Psoas muscle (tissue), 7 donors: ENCODE measurements at regions not wholly inside any gene's neighbourhood (a gene's known extent, or its start where the extent isn't known, plus 50 kb on each side); places are given as distances from the start of the nearest gene placed in this dataset.

ENCODE experiments used
- ATAC-seq, 4 donors: fragments of 200-7000 bp; cut with Tn5 transposase; one replicate each; pipeline ENCODE4 v1.9.1; 2020; ENCODE audit warnings: moderate library complexity in 3 of 4, mild to moderate bottlenecking in 2 of 4
- DNase-seq, 2 donors: peaks; one replicate each; pipeline ENCODE4 v3.0.0-alpha.2; 2020
- H3K27ac ChIP-seq: fragments of 200-600 bp; one replicate; pipeline ENCODE4 v1.8.0; 2022
- H3K27me3 ChIP-seq, 3 donors: fragments of 200-600 bp in 1 of 3; one replicate each; pipeline versions ENCODE4 v1.6.1 to v1.8.0; 2013 to 2022; ENCODE audit warnings: low read length in 2 of 3, mild to moderate bottlenecking in 2 of 3, moderate library complexity in 1 of 3; ENCODE audit not compliant: insufficient read depth in 3 of 3
- H3K36me3 ChIP-seq, 2 donors: fragments of 200-600 bp in 1 of 2; one replicate each; pipeline versions ENCODE4 v1.6.1 to v1.8.0; 2013 to 2022; ENCODE audit warnings: low read depth in 1 of 2, mild to moderate bottlenecking in 1 of 2, moderate library complexity in 1 of 2; ENCODE audit not compliant: insufficient read depth in 1 of 2
- H3K4me1 ChIP-seq: fragments of 200-600 bp; one replicate; pipeline ENCODE4 v1.8.0; 2022
- H3K4me3 ChIP-seq: fragments of 200-600 bp; one replicate; pipeline ENCODE4 v1.8.0; 2022; ENCODE audit warnings: mild to moderate bottlenecking
- H3K9me3 ChIP-seq: fragments of 200-600 bp; one replicate; pipeline ENCODE4 v1.8.0; 2022
- CTCF ChIP-seq: fragments of 200-600 bp; IDR thresholded peaks from one replicate; pipeline ENCODE4 v1.8.0; 2022; ENCODE audit warnings: antibody characterized with exemption
- WGBS, 3 donors: extraction: QIAGEN DNeasy Blood & Tissue Kit; methylation state at CpG; one replicate each; pipeline versions ENCODE4 v1.1.6 to v1.1.7; 2013; 5-methylcytosine and 5-hydroxymethylcytosine counted together
- intact Hi-C, 2 donors: fragments of 100-400 bp; cut with DNase I; formaldehyde crosslinking; loops; one replicate each; pipeline versions ENCODE4 v1.11.0 to v1.14.2; 2022
- donor health status: healthy with polysubstance abuse.
- donor health status: DM: no; HTN: no; CAD: no; lungs with moderate emphysema.
- donor health status: Bipolar disorder and iron deficiency.
- donor health status: healthy.
- donor health status: DM: yes; HTN: yes; CAD: no.
- donor health status: DM: no; HTN: no; CAD: no.
- donor health status: DM: yes; HTN: yes; CAD: no.

DNA sequence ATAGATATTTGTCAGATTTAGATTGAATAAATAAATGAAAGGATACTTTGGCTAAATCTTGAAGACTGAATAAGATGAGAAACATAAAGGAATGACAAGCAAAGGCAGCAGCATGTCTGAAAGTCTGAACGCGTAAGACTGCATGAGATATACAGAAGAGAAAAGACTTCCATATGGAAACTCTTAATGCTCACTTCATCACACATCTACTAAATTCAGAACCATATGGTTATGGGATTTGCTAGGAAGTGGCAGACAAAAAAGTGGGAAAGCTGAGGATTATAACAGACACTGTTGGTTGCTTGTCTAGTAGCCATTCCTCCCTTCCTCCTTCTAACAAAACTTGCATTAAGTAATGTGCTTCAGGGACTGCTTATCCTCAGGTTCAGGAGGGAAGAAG lies 446.7 kb downstream of the KCTD12 start:
- WGBS, 3 donors: 92 to 96% (median 95%) methylated on average over 2 of the region's 2 CpGs
- intact Hi-C loops: no loop called here
- H3K4me3 ChIP-seq: no peak overlapping the region
- no peak overlapping the region for H3K27ac ChIP-seq
- H3K36me3 ChIP-seq: no peaks in the 10 kb centered on the region
- H3K4me1 ChIP-seq: no peaks in the 10 kb centered on the region
- no peak for TF ChIP-seq CTCF
- peaks cover 8% of the 10 kb centered on the region for H3K9me3 ChIP-seq
- ATAC-seq: no peak
- DNase-seq: no peak
- H3K27me3 ChIP-seq: no peaks in the 10 kb centered on the region

GRCh38 chr13:76438050-76438449 lies 448.2 kb downstream of the KCTD12 start:
- Histone ChIP-seq H3K4me3 (no peak overlapping the region), H3K36me3 (no peaks in the 10 kb centered on the region), H3K27me3 (no peaks in the 10 kb centered on the region), H3K27ac (no peak overlapping the region), H3K9me3 (no peaks in the 10 kb centered on the region), H3K4me1 (no peaks in the 10 kb centered on the region)
- no peak for TF ChIP-seq CTCF
- DNase-seq (no peak), ATAC-seq (no peak)
- intact Hi-C loops: no loop called here
- 97 to 100% (median 99%) methylated on average over 2 of the region's 2 CpGs for WGBS, 3 donors

DNA sequence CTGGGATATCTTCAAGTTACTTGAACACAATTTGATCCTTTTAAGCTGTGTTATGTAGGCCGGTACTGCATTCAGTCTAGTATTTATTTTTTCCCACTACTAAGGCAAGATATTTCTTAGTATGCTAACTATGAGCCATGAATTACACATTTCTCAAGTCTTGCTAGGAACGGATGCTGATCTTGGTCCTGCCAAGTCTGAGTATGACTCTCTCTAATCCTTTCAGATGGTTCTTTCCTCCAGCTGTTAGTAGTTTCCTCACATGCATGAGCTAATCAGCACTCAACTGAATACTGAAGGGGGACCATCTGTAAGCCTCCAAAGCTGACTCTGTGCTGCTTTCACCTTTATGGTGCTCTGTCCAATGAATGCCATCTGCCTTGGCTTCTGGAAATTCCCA lies 460.3 kb downstream of the KCTD12 start:
- intact Hi-C loops: no loop called here
- Histone ChIP-seq H3K27ac (no peak overlapping the region), H3K4me1 (no peaks in the 10 kb centered on the region), H3K4me3 (no peak overlapping the region), H3K9me3 (no peaks in the 10 kb centered on the region), H3K27me3 (no peaks in the 10 kb centered on the region), H3K36me3 (no peaks in the 10 kb centered on the region)
- ATAC-seq (peak in 3 of 4 donors; percentile 58 to 70 (median 62)), DNase-seq (no peak)
- no peak for TF ChIP-seq CTCF
- WGBS, 3 donors: 17 to 36% (median 17%) methylated on average over 2 of the region's 2 CpGs

DNA sequence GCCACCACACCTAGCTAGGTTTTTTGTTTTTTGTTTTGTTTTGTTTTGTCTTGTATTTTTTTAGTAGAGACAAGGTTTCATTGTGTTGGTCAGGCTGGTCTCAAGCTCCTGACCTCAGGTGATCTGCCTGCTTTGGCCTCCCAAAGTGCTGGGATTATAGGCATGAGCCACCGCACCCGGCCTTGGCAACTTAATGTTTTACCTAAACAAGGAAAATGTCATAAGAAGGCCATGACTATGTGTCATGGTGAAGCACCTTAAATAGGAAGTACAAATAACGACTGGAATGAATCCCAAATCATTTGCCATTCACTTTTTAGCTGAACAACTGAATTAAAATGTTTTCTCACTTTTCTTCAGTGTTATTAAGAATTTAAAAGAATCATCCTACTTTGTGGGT lies 465.2 kb downstream of the KCTD12 start:
- no peaks in the 10 kb centered on the region for H3K4me1 ChIP-seq
- no peak for DNase-seq
- 63 to 76% (median 74%) methylated on average over 3 of the region's 3 CpGs for WGBS, 3 donors
- H3K27ac ChIP-seq: no peak overlapping the region
- H3K4me3 ChIP-seq: no peak overlapping the region
- no peak for TF ChIP-seq CTCF
- H3K9me3 ChIP-seq: no peaks in the 10 kb centered on the region
- no peak for ATAC-seq
- intact Hi-C loops: no loop called here
- H3K36me3 ChIP-seq: no peaks in the 10 kb centered on the region
- H3K27me3 ChIP-seq: no peaks in the 10 kb centered on the region

GRCh38 chr13:76418404-76418803 lies 467.8 kb downstream of the KCTD12 start:
- Histone ChIP-seq H3K27me3 (no peaks in the 10 kb centered on the region), H3K4me1 (no peaks in the 10 kb centered on the region), H3K4me3 (no peak overlapping the region), H3K36me3 (no peaks in the 10 kb centered on the region), H3K9me3 (no peaks in the 10 kb centered on the region), H3K27ac (no peak overlapping the region)
- TF ChIP-seq CTCF: no peak
- ATAC-seq: no peak
- no peak for DNase-seq
- intact Hi-C loops: no loop called here
- 45 to 64% (median 49%) methylated on average over 2 of the region's 2 CpGs for WGBS, 3 donors
